Stimulated activated CD4-positive, alpha-beta T cell treated with anti-CD3 and anti-CD28 coated beads, Interleukin-2, amount 100 ng/mL, for 4 hours (primary cell): ENCODE measurements at regions not wholly inside any gene's neighbourhood (a gene's known extent, or its start where the extent isn't known, plus 50 kb on each side); places are given as distances from the start of the nearest gene placed in this dataset.
"Not testable (repeated sequence)": the region's sequence is repeated elsewhere in the genome, so short reads cannot be mapped to it uniquely, and the experiment has no call there.

Source experiments
- DNase-seq: peaks from one replicate; pipeline ENCODE4 v3.0.0-alpha.2; 2020; ENCODE audit warnings: low read depth

- DNase-seq, result no peak
Measured at GRCh38 chr1:61579802-61580201, 145.1 kb downstream of the TM2D1 start.

- no peak for DNase-seq
Measured at GRCh38 chr1:61572046-61572445, 152.9 kb downstream of the TM2D1 start.

GRCh38 chr1:61570191-61570590 is 154.8 kb downstream of the TM2D1 start:
- no peak for DNase-seq

GRCh38 chr1:61569303-61569621 is 155.7 kb downstream of the TM2D1 start:
- DNase-seq, result no peak

- no peak for DNase-seq
Measured at GRCh38 chr1:61568460-61569302, 156.3 kb downstream of the TM2D1 start.

GRCh38 chr1:61566177-61566576 is 158.8 kb downstream of the TM2D1 start:
- no peak for DNase-seq

- no peak for DNase-seq
Measured at GRCh38 chr1:61563611-61564010, 161.3 kb downstream of the TM2D1 start.

GRCh38 chr1:61561666-61562065 is 163.3 kb downstream of the TM2D1 start:
- DNase-seq, result no peak

- no peak for DNase-seq
Measured at GRCh38 chr1:61560385-61560784, 164.6 kb downstream of the TM2D1 start.

- DNase-seq, result no peak
Measured at GRCh38 chr1:61556631-61557030, 168.3 kb downstream of the TM2D1 start.

- no peak for DNase-seq
Measured at GRCh38 chr1:61552630-61553305, 172.2 kb downstream of the TM2D1 start.

- not testable (repeated sequence) for DNase-seq
Measured at GRCh38 chr1:61547302-61547701, 177.6 kb downstream of the TM2D1 start.

- not testable (repeated sequence) for DNase-seq
Measured at GRCh38 chr1:61544870-61545269, 180.1 kb downstream of the TM2D1 start.

GRCh38 chr1:61543498-61543897 is 181.4 kb downstream of the TM2D1 start:
- not testable (repeated sequence) for DNase-seq

- DNase-seq, result no peak
Measured at GRCh38 chr1:61539720-61540462, 185.1 kb downstream of the TM2D1 start.

- DNase-seq, result no peak
Measured at GRCh38 chr1:61538228-61538627, 186.7 kb downstream of the TM2D1 start.

- no peak for DNase-seq
Measured at GRCh38 chr1:61536174-61537108, 188.5 kb downstream of the TM2D1 start.

- no peak for DNase-seq
Measured at GRCh38 chr1:61534847-61535246, 190.1 kb downstream of the TM2D1 start.

GRCh38 chr1:61533546-61533945 is 191.4 kb downstream of the TM2D1 start:
- DNase-seq, result no peak

GRCh38 chr1:61531716-61532115 is 193.2 kb downstream of the TM2D1 start:
- DNase-seq, result no peak

- no peak for DNase-seq
Measured at GRCh38 chr1:61523893-61524605, 200.9 kb downstream of the TM2D1 start.
